ENCODE measurements at regions not wholly inside any gene's neighbourhood (a gene's known extent, or its start where the extent isn't known, plus 50 kb on each side); places are given as distances from the start of the nearest gene placed in this dataset.

DNA sequence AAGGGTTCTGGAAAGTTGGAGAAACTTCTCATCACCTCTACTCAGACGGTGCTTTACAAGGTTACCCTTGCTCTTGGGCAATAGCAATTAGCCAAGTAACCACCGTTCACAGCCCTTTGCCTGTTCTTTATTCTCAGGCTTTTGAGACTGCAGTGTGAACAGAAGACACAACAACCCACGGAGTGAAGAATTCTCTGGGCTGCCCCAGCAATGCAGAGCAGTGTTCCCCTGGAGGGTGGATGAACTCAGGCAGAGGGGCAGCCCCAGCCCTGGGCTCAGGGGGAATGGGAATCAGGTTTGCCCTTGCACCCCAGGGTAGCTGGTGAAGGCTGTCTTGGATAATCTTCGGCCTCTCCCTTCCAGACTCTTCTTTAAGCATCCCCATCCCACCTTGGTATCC is 69.1 kb downstream of the MCFD2 start:
- FAIRE-seq (no peak), ATAC-seq (peak in 1 of 2 experiments; percentile 1; a peak in 2 of 6 replicates), DNase-seq (ENCODE audit: low read depth in 1 of 2, low spot score in 1 of 2) (no peak)
- Histone ChIP-seq H3K4me1 (peaks cover 61% of the 10 kb centered on the region), H3K4me3 (no peak overlapping the region), H3K27ac (peak overlapping the region; percentile 97 to 99), H3K9me3 (no peaks in the 10 kb centered on the region), H3K4me2 (peak overlapping the region; percentile 62)
- WGBS (ENCODE audit: missing lambda C conversion rate): 83% methylated on average over 4 of the region's 4 CpGs
- POLR2A ChIA-PET: no interaction called here
- CTCF ChIA-PET: interaction anchor here (1.4 to 2.6 kb wide), 4 partner anchors 10 to 70 kb away, joined by 3 to 8 read pairs (median 4); no protein-coding TSS in a partner anchor
- TF ChIP-seq ZNF302 (CRISPR knock-in tag; IDR thresholded peaks at IDR 0.05) (no peak), CBX8 (IDR thresholded peaks at IDR 0.05) (no peak), NPAS2 (CRISPR knock-in tag; IDR thresholded peaks at IDR 0.05; ENCODE audit: borderline replicate concordance) (no peak), RAD21 (conservative IDR thresholded peaks at IDR 0.05 in 1 of 2, IDR thresholded peaks at IDR 0.05 in 1 of 2) (no peak), ZC3H11A (IDR thresholded peaks at IDR 0.05) (no peak), HOXB5 (CRISPR knock-in tag; IDR thresholded peaks at IDR 0.05) (no peak), CEBPB (IDR thresholded peaks at IDR 0.05) (no peak), CHD2 (IDR thresholded peaks at IDR 0.05; ENCODE audit: low read length, partially characterized antibody) (no peak), GATA3 (IDR thresholded peaks at IDR 0.05; ENCODE audit: borderline replicate concordance) (no peak), PHF8 (IDR thresholded peaks at IDR 0.05; ENCODE audit: borderline replicate concordance, low read depth) (no peak), POLR2AphosphoS2 (conservative IDR thresholded peaks at IDR 0.05; ENCODE audit: low read length) (no peak), TFCP2L1 (CRISPR knock-in tag; IDR thresholded peaks at IDR 0.05) (no peak)
- TF ChIP-seq, protein P1, sequence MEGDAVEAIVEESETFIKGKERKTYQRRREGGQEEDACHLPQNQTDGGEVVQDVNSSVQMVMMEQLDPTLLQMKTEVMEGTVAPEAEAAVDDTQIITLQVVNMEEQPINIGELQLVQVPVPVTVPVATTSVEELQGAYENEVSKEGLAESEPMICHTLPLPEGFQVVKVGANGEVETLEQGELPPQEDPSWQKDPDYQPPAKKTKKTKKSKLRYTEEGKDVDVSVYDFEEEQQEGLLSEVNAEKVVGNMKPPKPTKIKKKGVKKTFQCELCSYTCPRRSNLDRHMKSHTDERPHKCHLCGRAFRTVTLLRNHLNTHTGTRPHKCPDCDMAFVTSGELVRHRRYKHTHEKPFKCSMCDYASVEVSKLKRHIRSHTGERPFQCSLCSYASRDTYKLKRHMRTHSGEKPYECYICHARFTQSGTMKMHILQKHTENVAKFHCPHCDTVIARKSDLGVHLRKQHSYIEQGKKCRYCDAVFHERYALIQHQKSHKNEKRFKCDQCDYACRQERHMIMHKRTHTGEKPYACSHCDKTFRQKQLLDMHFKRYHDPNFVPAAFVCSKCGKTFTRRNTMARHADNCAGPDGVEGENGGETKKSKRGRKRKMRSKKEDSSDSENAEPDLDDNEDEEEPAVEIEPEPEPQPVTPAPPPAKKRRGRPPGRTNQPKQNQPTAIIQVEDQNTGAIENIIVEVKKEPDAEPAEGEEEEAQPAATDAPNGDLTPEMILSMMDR (IDR thresholded peaks at IDR 0.05): no peak
- TF ChIP-seq, protein P2, sequence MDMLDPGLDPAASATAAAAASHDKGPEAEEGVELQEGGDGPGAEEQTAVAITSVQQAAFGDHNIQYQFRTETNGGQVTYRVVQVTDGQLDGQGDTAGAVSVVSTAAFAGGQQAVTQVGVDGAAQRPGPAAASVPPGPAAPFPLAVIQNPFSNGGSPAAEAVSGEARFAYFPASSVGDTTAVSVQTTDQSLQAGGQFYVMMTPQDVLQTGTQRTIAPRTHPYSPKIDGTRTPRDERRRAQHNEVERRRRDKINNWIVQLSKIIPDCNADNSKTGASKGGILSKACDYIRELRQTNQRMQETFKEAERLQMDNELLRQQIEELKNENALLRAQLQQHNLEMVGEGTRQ (IDR thresholded peaks at IDR 0.05): no peak
- TF ChIP-seq, protein P3, sequence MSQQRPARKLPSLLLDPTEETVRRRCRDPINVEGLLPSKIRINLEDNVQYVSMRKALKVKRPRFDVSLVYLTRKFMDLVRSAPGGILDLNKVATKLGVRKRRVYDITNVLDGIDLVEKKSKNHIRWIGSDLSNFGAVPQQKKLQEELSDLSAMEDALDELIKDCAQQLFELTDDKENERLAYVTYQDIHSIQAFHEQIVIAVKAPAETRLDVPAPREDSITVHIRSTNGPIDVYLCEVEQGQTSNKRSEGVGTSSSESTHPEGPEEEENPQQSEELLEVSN (IDR thresholded peaks at IDR 0.05; ENCODE audit: borderline replicate concordance, low read depth): no peak

DNA sequence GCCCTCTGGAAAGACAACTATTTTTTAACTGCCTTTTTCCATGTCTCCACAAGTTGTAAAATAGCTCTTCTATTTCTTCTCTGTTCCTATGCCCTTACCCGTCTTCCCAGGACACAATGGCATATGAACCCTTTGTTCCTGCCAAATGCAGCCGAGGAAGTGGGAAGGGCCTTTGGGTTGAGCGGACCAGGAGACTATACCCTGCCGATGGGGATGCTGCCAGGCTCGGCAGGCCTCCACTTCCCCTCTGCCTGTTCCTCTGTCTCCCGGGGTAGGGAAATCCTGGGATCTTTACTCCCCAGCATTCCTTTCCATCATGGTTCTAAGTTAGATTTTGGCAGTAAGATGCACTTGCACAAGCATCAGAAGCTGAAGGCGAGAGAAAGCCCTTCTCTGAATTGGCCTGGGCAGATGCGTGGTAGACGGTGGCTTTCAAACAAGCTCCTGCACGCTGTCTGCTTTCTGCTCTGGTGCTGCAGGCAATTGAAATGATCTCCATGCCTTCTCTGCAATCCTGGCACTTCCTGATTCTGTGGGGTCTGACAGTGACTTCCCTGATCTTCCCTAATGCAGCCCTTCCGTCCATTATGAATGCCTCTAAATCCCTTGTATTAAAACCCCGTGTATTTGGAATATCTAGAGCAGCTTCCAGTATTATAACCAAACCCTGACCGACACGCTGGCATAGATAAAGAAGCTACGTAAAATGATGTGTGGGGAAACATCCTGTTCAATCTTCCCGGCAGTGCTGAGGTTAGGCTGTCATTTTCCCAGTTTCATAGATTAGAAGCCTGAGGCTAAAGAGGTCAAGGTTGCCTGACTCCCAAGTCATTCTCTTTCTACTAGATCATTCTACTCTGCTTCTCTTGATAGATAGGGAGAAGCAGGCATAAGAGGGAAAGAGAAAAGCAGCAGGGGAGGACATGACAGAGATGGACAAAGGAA is 69.8 kb downstream of the MCFD2 start:
- FAIRE-seq (peak; percentile 23), ATAC-seq (no peak), DNase-seq (ENCODE audit: low read depth in 1 of 2, low spot score in 1 of 2) (no peak)
- Histone ChIP-seq H3K4me1 (peaks cover 54% of the 10 kb centered on the region), H3K4me3 (no peak overlapping the region), H3K27ac (peak overlapping the region; percentile 97 to 99), H3K9me3 (no peaks in the 10 kb centered on the region), H3K4me2 (peak overlapping the region; percentile 62)
- POLR2A ChIA-PET: interaction anchor here (1.3 kb wide), 1 partner anchor 10 kb away, joined by 3 read pairs; no protein-coding TSS in a partner anchor
- WGBS (ENCODE audit: missing lambda C conversion rate): 88% methylated on average over 16 of the region's 16 CpGs
- CTCF ChIA-PET: interaction anchor here (1.1 to 2.6 kb wide), 11 partner anchors 10 to 69 kb away, joined by 3 to 8 read pairs (median 3); no protein-coding TSS in a partner anchor
- TF ChIP-seq RFX5 (IDR thresholded peaks at IDR 0.05) (no peak), TFCP2L1 (CRISPR knock-in tag; IDR thresholded peaks at IDR 0.05) (no peak), MAZ (IDR thresholded peaks at IDR 0.05; ENCODE audit: borderline replicate concordance, low read depth, low read length) (no peak), CEBPB (IDR thresholded peaks at IDR 0.05) (no peak), HEYL (CRISPR knock-in tag; IDR thresholded peaks at IDR 0.05) (no peak), SREBF2 (IDR thresholded peaks at IDR 0.05) (no peak), HOXA7 (CRISPR knock-in tag; IDR thresholded peaks at IDR 0.05) (no peak), RNF2 (IDR thresholded peaks at IDR 0.05; ENCODE audit: borderline replicate concordance, low read depth) (no peak), KDM1A (IDR thresholded peaks at IDR 0.05; ENCODE audit: low read depth) (no peak)
- TF ChIP-seq, protein P4, sequence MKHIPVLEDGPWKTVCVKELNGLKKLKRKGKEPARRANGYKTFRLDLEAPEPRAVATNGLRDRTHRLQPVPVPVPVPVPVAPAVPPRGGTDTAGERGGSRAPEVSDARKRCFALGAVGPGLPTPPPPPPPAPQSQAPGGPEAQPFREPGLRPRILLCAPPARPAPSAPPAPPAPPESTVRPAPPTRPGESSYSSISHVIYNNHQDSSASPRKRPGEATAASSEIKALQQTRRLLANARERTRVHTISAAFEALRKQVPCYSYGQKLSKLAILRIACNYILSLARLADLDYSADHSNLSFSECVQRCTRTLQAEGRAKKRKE (CRISPR knock-in tag; IDR thresholded peaks at IDR 0.05; ENCODE audit: low read depth): no peak
- TF ChIP-seq, protein P1 (IDR thresholded peaks at IDR 0.05): no peak
- TF ChIP-seq, protein P5, sequence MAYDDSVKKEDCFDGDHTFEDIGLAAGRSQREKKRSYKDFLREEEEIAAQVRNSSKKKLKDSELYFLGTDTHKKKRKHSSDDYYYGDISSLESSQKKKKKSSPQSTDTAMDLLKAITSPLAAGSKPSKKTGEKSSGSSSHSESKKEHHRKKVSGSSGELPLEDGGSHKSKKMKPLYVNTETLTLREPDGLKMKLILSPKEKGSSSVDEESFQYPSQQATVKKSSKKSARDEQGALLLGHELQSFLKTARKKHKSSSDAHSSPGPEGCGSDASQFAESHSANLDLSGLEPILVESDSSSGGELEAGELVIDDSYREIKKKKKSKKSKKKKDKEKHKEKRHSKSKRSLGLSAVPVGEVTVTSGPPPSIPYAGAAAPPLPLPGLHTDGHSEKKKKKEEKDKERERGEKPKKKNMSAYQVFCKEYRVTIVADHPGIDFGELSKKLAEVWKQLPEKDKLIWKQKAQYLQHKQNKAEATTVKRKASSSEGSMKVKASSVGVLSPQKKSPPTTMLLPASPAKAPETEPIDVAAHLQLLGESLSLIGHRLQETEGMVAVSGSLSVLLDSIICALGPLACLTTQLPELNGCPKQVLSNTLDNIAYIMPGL (CRISPR knock-in tag; IDR thresholded peaks at IDR 0.05; ENCODE audit: borderline replicate concordance): no peak
- TF ChIP-seq, protein P6, sequence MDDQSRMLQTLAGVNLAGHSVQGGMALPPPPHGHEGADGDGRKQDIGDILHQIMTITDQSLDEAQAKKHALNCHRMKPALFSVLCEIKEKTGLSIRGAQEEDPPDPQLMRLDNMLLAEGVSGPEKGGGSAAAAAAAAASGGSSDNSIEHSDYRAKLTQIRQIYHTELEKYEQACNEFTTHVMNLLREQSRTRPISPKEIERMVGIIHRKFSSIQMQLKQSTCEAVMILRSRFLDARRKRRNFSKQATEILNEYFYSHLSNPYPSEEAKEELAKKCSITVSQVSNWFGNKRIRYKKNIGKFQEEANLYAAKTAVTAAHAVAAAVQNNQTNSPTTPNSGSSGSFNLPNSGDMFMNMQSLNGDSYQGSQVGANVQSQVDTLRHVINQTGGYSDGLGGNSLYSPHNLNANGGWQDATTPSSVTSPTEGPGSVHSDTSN (IDR thresholded peaks at IDR 0.05): no peak

All from A549 (cell line).